ENCODE measurements at regions not wholly inside any gene's neighbourhood (a gene's known extent, or its start where the extent isn't known, plus 50 kb on each side); places are given as distances from the start of the nearest gene placed in this dataset.
"Not testable (repeated sequence)": the region's sequence is repeated elsewhere in the genome, so short reads cannot be mapped to it uniquely, and the experiment has no call there.

- no peak for DNase-seq (ENCODE audit: low read depth in 2 of 2)
These were observed 642.8 kb downstream of the EPM2A start for GRCh38 chr6:145092554-145092953.

- no peak for DNase-seq (ENCODE audit: low read depth in 2 of 2)
These were observed 642.1 kb downstream of the EPM2A start for GRCh38 chr6:145093226-145093625.

DNA sequence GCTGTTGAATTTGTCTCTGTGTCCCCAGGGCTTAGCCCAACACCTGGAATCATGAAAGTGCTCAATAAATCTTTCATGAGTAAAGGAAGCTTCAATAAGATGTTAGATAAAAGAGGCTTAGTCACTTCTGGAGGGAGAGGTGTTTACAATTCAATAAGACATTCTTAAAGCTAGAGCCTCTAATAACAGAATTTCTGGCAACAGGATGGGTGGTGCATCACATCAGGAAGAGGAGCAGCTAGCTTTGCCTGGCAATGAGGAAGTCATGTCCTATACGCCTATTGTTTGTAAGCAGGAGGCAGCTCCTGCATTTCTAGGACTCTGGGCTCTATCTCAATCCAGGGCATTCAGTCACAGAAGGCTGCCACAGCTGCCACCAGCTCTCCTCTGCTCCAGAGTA, 638.5 kb downstream of the EPM2A start:
- peak; percentile 7 to 63 for DNase-seq (ENCODE audit: low read depth in 2 of 2)

GRCh38 chr6:145098127-145098526, 637.2 kb downstream of the EPM2A start:
- DNase-seq (ENCODE audit: low read depth in 2 of 2), result not testable (repeated sequence)

- DNase-seq (ENCODE audit: low read depth in 2 of 2), result no peak
These were observed 635.6 kb downstream of the EPM2A start for GRCh38 chr6:145099713-145100112.

GRCh38 chr6:145110109-145110508, 625.2 kb downstream of the EPM2A start:
- DNase-seq (ENCODE audit: low read depth in 2 of 2), result no peak

GRCh38 chr6:145111407-145111806, 623.9 kb downstream of the EPM2A start:
- not testable (repeated sequence) for DNase-seq (ENCODE audit: low read depth in 2 of 2)

- DNase-seq (ENCODE audit: low read depth in 2 of 2), result no peak
These were observed 622.6 kb downstream of the EPM2A start for GRCh38 chr6:145112711-145113148.

- no peak for DNase-seq (ENCODE audit: low read depth in 2 of 2)
These were observed 619.7 kb downstream of the EPM2A start for GRCh38 chr6:145115638-145116037.

- DNase-seq (ENCODE audit: low read depth in 2 of 2), result no peak
These were observed 618.6 kb downstream of the EPM2A start for GRCh38 chr6:145116591-145117178.

GRCh38 chr6:145118224-145118623, 617.1 kb downstream of the EPM2A start:
- no peak for DNase-seq (ENCODE audit: low read depth in 2 of 2)

GRCh38 chr6:145119081-145119480, 616.2 kb downstream of the EPM2A start:
- DNase-seq (ENCODE audit: low read depth in 2 of 2), result no peak

GRCh38 chr6:145132709-145133108, 602.6 kb downstream of the EPM2A start:
- DNase-seq (ENCODE audit: low read depth in 2 of 2), result no peak

DNA sequence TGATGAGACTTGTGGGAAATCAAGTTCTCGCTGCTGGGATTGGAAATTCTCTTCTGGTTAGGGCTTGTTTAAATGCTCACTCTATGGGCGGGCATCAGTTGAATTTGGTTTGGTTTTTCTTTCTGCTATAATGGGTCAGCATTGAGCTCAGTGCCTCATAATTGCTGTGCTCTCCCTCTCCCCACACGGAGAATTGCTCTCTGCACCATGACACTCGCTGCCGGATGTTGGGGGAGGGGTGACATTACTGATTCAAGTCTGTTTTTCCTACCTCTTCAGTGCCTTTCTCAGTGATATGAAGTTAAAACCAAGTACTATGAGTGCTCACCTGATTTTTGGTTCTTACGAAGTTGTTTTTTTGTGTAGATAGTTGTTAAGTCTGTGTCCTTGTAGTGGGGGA, 599.6 kb downstream of the EPM2A start:
- DNase-seq (ENCODE audit: low read depth in 2 of 2), result no peak

DNA sequence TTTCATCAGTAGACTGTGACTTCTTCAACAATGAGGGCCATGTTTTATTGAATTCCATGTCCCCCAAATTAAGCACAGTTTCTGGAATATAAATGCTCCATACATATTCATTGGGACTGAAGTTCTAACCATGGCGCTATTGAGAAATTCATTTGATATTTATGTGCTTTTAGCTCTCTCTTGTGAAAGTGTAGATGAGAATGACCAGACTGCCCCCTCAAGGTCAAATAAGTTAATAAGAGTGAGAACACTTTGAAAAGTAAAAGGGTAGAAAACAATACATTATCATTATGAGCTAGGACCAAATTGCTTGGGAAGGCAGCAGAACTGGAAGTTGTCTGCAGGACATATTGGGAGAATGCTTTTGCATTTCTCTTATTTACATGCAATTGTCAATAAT, 597.9 kb downstream of the EPM2A start:
- peak; percentile 60 to 66 for DNase-seq (ENCODE audit: low read depth in 2 of 2)

- no peak for DNase-seq (ENCODE audit: low read depth in 2 of 2)
These were observed 596.7 kb downstream of the EPM2A start for GRCh38 chr6:145138469-145139139.

- no peak for DNase-seq (ENCODE audit: low read depth in 2 of 2)
These were observed 596.0 kb downstream of the EPM2A start for GRCh38 chr6:145139140-145139850.

DNA sequence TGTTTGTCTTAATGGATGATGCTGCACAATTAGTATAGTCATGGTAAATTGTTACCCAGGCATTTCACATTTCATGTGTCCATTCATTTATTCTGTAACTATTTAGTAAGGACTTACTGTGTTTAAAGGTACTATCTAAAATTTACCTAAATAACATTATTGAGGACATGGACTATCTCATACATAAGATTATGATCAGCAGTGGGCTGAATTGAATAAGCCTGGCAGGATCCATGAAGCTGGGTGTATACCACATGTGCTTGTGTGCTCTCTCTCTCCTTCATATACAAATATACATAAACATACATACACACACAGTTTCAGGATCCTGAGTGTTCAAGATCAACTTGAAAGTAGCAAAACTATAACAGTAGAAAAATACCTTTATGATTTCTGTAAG, 595.4 kb downstream of the EPM2A start:
- no peak for DNase-seq (ENCODE audit: low read depth in 2 of 2)

DNA sequence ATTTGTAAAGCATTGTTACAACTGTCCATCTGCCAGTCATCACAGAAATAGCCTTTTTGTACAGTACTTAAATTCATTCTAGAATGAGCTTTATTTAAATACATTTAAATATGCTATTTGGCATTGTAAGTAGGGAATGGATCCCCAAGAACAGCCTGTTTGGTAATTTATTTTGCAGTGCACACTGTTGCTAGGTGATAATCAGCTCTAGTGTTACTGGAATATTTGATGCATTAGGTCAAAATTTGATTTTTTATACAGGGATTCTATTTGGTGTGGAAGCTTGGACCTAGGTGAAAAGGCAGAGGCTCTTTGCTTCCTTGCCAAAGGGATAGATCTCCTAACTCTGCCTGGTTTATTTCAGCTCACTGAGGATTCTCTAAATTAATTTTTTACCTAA, 593.7 kb downstream of the EPM2A start:
- DNase-seq (ENCODE audit: low read depth in 2 of 2), result no peak

GRCh38 chr6:145142958-145143357, 592.4 kb downstream of the EPM2A start:
- no peak for DNase-seq (ENCODE audit: low read depth in 2 of 2)

DNA sequence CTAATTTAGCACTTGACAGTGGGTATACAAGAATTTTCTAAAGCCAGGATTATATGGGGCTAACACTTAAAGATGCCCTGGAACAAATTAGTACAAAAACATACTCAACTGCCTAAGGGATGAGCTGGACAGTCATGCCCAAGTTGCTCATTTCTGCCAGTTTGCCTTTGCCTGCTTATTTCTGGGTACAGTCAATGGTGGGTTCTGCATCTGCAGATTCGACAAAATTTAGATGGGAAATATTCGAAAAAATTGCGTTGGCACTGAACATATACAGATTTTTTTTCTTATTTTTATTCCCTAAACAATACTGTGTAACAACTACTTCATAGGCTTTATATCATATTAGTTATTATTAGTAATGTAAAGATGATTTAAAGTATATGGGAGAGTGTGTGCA, 591.9 kb downstream of the EPM2A start:
- DNase-seq (ENCODE audit: low read depth in 2 of 2), result no peak

- no peak for DNase-seq (ENCODE audit: low read depth in 2 of 2)
These were observed 587.8 kb downstream of the EPM2A start for GRCh38 chr6:145147559-145147958.
